ENCODE measurements at regions not wholly inside any gene's neighbourhood (a gene's known extent, or its start where the extent isn't known, plus 50 kb on each side); places are given as distances from the start of the nearest gene placed in this dataset.

DNA sequence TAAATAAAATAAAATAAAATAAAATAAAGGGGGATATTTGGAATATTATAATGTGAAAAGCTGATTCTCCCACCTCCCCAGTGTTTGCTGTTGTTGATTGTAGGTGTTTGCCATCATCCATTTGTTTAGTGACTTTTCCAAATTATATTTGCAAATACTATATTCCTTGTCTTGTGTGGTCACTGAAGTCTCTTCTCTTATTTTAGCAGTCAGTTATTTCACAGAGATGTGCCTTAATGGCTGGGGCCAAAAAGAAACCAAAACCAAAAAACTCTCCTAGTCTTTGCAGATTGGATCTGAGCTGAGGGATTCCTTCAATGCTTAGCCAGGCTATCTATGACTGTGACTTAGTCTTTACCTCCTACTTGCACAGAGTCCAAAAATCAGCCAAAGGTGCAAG, 70.9 kb upstream of the ZNF169 start:
- TF ChIP-seq TCF7L2 (IDR thresholded peaks at IDR 0.05; ENCODE audit: low read depth, low read length) (no peak), SIN3A (IDR thresholded peaks at IDR 0.05; ENCODE audit: borderline replicate concordance, insufficient read depth, low read depth, low read length) (no peak), POLR2AphosphoS5 (IDR thresholded peaks at IDR 0.05; ENCODE audit: low read depth, low read length) (no peak)
- TF ChIP-seq, protein P1, sequence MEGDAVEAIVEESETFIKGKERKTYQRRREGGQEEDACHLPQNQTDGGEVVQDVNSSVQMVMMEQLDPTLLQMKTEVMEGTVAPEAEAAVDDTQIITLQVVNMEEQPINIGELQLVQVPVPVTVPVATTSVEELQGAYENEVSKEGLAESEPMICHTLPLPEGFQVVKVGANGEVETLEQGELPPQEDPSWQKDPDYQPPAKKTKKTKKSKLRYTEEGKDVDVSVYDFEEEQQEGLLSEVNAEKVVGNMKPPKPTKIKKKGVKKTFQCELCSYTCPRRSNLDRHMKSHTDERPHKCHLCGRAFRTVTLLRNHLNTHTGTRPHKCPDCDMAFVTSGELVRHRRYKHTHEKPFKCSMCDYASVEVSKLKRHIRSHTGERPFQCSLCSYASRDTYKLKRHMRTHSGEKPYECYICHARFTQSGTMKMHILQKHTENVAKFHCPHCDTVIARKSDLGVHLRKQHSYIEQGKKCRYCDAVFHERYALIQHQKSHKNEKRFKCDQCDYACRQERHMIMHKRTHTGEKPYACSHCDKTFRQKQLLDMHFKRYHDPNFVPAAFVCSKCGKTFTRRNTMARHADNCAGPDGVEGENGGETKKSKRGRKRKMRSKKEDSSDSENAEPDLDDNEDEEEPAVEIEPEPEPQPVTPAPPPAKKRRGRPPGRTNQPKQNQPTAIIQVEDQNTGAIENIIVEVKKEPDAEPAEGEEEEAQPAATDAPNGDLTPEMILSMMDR (IDR thresholded peaks at IDR 0.05): no peak
- TF ChIP-seq, protein P2, sequence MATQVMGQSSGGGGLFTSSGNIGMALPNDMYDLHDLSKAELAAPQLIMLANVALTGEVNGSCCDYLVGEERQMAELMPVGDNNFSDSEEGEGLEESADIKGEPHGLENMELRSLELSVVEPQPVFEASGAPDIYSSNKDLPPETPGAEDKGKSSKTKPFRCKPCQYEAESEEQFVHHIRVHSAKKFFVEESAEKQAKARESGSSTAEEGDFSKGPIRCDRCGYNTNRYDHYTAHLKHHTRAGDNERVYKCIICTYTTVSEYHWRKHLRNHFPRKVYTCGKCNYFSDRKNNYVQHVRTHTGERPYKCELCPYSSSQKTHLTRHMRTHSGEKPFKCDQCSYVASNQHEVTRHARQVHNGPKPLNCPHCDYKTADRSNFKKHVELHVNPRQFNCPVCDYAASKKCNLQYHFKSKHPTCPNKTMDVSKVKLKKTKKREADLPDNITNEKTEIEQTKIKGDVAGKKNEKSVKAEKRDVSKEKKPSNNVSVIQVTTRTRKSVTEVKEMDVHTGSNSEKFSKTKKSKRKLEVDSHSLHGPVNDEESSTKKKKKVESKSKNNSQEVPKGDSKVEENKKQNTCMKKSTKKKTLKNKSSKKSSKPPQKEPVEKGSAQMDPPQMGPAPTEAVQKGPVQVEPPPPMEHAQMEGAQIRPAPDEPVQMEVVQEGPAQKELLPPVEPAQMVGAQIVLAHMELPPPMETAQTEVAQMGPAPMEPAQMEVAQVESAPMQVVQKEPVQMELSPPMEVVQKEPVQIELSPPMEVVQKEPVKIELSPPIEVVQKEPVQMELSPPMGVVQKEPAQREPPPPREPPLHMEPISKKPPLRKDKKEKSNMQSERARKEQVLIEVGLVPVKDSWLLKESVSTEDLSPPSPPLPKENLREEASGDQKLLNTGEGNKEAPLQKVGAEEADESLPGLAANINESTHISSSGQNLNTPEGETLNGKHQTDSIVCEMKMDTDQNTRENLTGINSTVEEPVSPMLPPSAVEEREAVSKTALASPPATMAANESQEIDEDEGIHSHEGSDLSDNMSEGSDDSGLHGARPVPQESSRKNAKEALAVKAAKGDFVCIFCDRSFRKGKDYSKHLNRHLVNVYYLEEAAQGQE (IDR thresholded peaks at IDR 0.05; ENCODE audit: insufficient read depth in 1 of 2, low read depth in 2 of 2, low read length in 1 of 2): no peak
